HUES6 (cell line): ENCODE measurements at regions not wholly inside any gene's neighbourhood (a gene's known extent, or its start where the extent isn't known, plus 50 kb on each side); places are given as distances from the start of the nearest gene placed in this dataset.

Source experiments
- H3K27ac ChIP-seq: 2 replicates; pipeline ENCODE4 v1.7.0; 2013; ENCODE audit warnings: low read depth, mild to moderate bottlenecking, low read length, inconsistent platforms
- H3K27me3 ChIP-seq: 2 replicates; pipeline ENCODE4 v1.6.1; 2013; ENCODE audit warnings: low read length; ENCODE audit not compliant: control insufficient read depth, insufficient read depth
- H3K36me3 ChIP-seq: 2 replicates; pipeline ENCODE4 v1.6.1; 2013; ENCODE audit warnings: low read length; ENCODE audit not compliant: control insufficient read depth, insufficient read depth
- H3K4me1 ChIP-seq: 2 replicates; pipeline ENCODE4 v1.6.1; 2013; ENCODE audit warnings: low read length; ENCODE audit not compliant: control insufficient read depth, insufficient read depth
- H3K4me3 ChIP-seq: 2 replicates; pipeline ENCODE4 v1.5.1; 2013; ENCODE audit warnings: low read depth, low read length
- H3K9ac ChIP-seq: one replicate; pipeline ENCODE4 v1.6.1; 2013; ENCODE audit warnings: mild to moderate bottlenecking, low read length
- H3K9me3 ChIP-seq: 2 replicates; pipeline ENCODE4 v1.6.1; 2013; ENCODE audit warnings: low read depth, low read length; ENCODE audit not compliant: control insufficient read depth, insufficient read depth

DNA sequence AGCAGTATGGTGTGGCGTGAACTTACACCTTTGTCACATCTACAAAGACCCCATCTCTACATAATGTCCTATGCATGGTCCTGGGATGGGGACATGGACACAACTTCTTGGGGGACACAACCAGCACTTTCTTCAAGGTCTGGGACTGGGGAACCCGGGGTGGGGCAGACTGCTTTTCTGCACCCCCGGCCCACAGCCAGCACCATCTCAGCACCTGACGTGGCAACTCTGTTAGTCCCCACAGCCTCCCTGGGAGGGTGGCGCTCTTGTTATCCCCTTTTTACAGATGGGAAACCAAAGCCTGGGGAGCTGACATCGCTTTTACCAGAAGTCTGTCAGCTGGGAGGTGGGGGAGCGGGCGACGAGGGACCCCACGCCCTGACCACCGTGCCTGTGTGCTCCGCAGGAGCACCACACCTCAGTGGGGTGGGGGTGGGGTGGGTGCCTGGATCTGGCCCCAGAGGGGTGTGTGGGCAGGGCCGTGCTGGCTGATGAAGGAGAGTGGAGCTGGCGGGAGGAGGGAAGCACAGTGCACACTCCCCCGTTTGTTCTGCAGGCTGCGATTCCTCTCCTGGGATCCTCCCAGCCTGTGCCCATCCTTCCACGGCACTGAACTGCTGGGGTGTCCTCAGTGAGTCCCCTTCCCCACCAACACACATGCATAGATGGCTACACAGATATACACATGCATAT is 115.4 kb upstream of the GSE1 start:
- H3K27me3 ChIP-seq, result no peaks in the 10 kb centered on the region
- no peaks in the 10 kb centered on the region for H3K36me3 ChIP-seq
- peaks cover 2% of the 10 kb centered on the region; the same call in 1 of the 2 replicates for H3K4me1 ChIP-seq
- no peak overlapping the region for H3K9ac ChIP-seq
- no peaks in the 10 kb centered on the region for H3K9me3 ChIP-seq
- H3K4me3 ChIP-seq, result no peak overlapping the region
- no peak overlapping the region for H3K27ac ChIP-seq

DNA sequence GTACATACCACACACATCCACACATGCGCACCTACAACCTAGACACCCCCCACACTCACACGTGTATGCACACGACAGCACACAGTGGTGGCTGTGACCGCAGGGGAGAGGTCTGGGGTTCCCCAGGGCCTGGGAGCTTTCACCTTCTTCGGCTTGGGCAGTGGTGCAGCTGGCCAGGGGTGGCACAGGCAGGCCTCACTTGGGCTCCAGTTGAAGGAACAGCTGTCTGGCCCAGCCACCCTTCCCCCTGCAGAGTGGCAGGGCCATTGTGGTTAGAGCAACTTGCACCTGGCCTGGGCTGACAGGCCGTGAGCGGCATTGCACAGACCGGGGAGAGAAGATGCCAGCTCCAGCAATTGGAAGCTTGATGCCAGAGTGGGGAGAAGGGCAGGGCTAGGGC is 114.5 kb upstream of the GSE1 start:
- Histone ChIP-seq H3K27me3 (no peaks in the 10 kb centered on the region), H3K9me3 (no peaks in the 10 kb centered on the region), H3K27ac (no peak overlapping the region), H3K36me3 (no peaks in the 10 kb centered on the region), H3K9ac (no peak overlapping the region), H3K4me1 (no peaks in the 10 kb centered on the region), H3K4me3 (no peak overlapping the region)

DNA sequence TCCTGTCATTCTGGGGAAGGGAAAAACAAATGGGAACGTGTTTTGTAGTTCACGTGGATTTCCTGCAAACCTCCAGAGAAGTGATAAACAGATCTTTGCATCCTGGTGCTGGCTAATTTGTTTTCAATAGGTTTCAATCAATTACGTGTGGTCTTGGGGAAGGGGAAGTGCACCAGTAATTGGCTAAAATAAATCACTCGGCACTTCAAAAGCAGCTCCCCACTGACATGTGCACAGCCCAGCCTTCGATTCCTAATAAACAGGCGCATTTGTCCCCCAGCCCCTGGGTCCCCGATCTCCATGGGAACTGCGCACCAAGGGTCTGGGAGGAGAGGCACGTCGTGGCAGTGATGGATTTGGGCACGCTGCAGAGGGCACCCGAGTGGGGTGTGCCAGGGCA is 112.9 kb upstream of the GSE1 start:
- Histone ChIP-seq H3K4me1 (no peaks in the 10 kb centered on the region), H3K27me3 (no peaks in the 10 kb centered on the region), H3K4me3 (no peak overlapping the region), H3K9ac (no peak overlapping the region), H3K27ac (no peak overlapping the region), H3K9me3 (no peaks in the 10 kb centered on the region), H3K36me3 (no peaks in the 10 kb centered on the region)

DNA sequence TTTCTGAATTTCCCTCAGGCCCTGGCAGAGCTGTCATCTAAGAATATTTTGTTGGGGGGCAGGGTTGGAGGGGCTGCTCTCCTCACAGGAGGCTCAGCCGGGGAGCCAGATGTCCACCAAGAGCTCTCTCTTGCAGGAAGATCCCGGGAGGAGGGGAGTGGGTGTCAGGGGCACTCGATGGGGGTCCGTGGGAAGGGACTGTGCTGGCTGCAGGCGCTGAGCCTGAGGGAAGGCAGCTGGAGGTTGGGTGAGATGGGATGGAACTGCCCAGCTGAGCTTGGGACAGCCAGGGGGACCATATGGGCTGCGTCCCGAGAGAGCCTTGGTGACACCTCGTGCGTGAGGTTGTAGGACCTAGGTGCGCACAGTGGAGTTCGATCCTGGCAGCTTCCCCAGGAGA is 111.2 kb upstream of the GSE1 start:
- no peaks in the 10 kb centered on the region for H3K27me3 ChIP-seq
- H3K4me1 ChIP-seq, result peaks cover 3% of the 10 kb centered on the region; the same call in 1 of the 2 replicates
- no peak overlapping the region for H3K27ac ChIP-seq
- no peak overlapping the region for H3K9ac ChIP-seq
- H3K9me3 ChIP-seq, result no peaks in the 10 kb centered on the region
- no peaks in the 10 kb centered on the region for H3K36me3 ChIP-seq
- no peak overlapping the region for H3K4me3 ChIP-seq

DNA sequence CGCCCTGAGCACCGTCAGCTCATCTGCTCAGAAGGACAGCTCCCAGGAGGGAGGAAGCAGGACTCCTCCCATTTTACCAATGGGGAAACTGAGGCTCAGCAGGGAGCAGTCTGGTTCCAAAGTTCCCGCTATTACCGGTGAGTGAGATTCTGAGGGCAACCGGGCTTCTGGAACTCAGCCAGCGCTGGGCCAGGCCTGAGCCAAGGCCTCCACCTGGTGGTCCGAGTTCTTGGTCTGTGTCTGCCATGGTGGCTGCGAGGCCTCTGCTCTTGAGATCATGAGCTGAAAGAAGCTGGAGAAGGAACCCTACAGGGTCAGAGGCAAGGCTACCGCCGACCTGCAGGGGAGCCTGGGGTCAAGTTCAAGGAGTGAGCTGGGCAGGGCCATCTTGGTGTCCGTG is 110.8 kb upstream of the GSE1 start:
- Histone ChIP-seq H3K36me3 (no peaks in the 10 kb centered on the region), H3K9ac (no peak overlapping the region), H3K4me3 (no peak overlapping the region), H3K27ac (no peak overlapping the region), H3K4me1 (peaks cover 3% of the 10 kb centered on the region; the same call in 1 of the 2 replicates), H3K27me3 (no peaks in the 10 kb centered on the region), H3K9me3 (no peaks in the 10 kb centered on the region)

DNA sequence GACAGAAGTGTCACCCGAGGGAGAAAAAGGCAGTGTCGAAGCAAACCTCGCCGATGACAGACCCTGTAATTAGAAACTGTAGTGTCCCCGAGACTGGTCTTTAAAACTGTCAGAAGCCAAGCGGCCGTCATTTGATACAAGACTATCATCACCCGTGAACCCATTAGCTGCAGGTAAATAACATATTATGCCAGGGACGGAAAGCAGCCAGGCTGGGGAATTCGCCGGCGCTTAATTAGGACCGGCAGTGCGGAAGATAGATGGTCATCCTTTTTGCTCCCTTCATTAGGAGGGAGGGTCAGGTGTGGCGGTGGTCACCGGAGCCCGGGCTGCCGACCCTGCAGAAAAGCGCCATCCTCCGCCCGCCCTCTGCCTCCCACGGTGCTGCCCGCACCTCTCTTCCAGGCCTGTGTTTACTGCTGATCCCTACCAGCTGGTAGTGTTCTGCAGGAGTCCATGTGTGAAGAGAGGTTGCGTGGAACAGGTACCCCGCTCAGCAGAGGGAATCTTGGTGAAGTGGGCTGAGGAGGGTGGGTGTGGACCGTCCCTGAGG is 109.4 kb upstream of the GSE1 start:
- Histone ChIP-seq H3K36me3 (no peaks in the 10 kb centered on the region), H3K9me3 (no peaks in the 10 kb centered on the region), H3K27ac (no peak overlapping the region), H3K4me1 (peaks cover 3% of the 10 kb centered on the region; the same call in 1 of the 2 replicates), H3K4me3 (no peak overlapping the region), H3K9ac (no peak overlapping the region), H3K27me3 (no peaks in the 10 kb centered on the region; the same call in 1 of the 2 replicates)

DNA sequence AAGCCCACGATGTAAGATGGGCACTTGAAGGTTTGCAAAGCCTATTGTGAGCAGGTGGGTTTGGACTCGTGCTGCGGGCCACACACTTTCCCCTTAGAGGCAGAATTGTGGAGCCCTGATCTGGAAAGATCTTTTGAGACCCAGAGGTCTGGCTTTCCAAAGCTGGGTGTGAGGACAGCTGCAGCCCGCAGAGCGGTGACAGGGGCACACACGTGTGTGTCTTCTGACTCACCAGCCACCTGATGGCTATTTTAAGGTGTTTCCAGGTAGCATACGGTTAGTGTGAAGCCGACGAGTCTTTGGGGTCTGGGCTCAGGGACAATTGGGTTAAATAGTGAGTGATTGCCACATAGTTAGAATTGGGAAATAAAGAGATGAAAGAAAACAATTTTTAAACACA is 108.9 kb upstream of the GSE1 start:
- Histone ChIP-seq H3K9me3 (no peaks in the 10 kb centered on the region), H3K4me3 (no peak overlapping the region), H3K36me3 (no peaks in the 10 kb centered on the region), H3K9ac (no peak overlapping the region), H3K27me3 (no peaks in the 10 kb centered on the region; the same call in 1 of the 2 replicates), H3K27ac (no peak overlapping the region), H3K4me1 (peaks cover 3% of the 10 kb centered on the region; the same call in 1 of the 2 replicates)

DNA sequence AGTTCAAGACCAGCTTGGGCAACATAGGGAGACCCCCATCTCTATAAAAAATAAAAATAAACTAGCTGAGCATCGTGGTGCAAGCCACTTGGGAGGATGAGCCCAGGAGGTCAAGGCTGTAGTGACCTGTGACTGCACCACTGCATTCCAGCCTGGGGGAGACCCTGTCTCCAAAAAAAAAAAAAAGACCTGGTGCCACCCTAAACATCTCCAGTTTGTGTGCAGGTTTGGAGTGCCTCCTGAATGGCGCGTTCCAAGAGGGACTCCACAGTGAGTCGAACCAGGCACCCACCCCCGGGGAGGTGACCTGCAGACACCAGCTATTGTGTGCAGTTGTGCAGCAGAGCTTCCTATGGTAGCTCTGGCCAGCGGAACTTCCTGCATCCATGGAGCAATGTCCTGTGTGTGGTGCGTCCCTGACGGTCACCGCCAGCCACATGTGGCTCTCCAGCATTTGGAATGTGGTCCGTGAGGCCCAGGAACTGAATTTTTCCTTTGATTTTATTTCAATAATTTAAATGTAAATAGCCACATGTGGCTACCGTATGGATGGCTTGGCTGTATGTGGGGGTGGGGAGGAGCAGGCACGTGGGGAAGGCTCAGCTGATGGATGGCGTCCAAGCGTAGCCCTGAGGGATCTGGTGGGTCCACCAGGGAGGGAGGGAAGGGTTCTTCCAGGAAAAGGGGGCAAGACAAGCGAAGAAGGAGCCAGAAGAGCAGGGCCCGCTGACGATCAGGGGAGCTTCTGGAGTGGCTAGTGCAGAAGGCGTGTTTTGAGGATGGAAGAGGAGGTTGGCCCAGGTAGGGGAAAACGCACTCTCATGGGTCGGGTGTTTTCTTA is 107.1 kb upstream of the GSE1 start:
- H3K4me3 ChIP-seq, result no peak overlapping the region
- H3K4me1 ChIP-seq, result peaks cover 3% of the 10 kb centered on the region; the same call in 1 of the 2 replicates
- no peak overlapping the region for H3K27ac ChIP-seq
- H3K9me3 ChIP-seq, result no peaks in the 10 kb centered on the region
- no peaks in the 10 kb centered on the region; the same call in 1 of the 2 replicates for H3K27me3 ChIP-seq
- no peak overlapping the region for H3K9ac ChIP-seq
- no peaks in the 10 kb centered on the region for H3K36me3 ChIP-seq

DNA sequence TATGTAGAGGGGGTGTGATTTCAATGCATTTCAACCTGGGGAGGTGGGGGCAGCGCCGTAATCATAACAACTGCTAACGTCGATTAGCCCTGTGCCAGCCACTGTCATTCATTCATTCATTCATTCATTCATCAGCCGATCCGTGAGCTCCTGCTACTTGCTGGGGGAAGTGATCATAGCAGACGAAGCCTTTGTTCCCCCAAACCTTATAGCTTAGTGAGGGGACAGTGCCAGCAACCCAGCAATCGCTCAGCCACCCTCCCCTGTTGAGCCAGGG is 106.5 kb upstream of the GSE1 start:
- H3K9ac ChIP-seq, result no peak overlapping the region
- no peak overlapping the region for H3K27ac ChIP-seq
- H3K36me3 ChIP-seq, result no peaks in the 10 kb centered on the region
- no peaks in the 10 kb centered on the region for H3K9me3 ChIP-seq
- no peak overlapping the region for H3K4me3 ChIP-seq
- H3K27me3 ChIP-seq, result no peaks in the 10 kb centered on the region; the same call in 1 of the 2 replicates
- H3K4me1 ChIP-seq, result peaks cover 3% of the 10 kb centered on the region; the same call in 1 of the 2 replicates

DNA sequence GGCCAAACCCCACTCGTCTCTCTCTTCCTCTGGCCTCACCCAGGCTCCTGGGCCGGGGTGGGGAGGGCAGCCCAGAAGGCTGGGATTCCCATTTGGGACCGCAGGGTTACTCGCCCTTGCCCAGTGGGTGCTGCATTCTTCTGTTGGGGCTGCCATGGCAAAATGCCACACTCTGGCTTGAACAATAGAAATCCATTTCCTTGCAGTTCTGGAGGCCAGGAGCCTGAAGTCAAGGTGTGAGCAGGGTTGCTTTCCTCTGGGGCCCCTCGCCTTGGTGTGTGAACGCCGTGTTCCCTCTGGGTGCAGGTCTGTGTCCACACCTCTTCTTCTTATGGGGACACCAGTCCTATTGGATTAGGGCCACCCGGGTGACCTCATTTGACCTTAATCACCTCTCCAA is 105.8 kb upstream of the GSE1 start:
- H3K27ac ChIP-seq, result no peak overlapping the region

DNA sequence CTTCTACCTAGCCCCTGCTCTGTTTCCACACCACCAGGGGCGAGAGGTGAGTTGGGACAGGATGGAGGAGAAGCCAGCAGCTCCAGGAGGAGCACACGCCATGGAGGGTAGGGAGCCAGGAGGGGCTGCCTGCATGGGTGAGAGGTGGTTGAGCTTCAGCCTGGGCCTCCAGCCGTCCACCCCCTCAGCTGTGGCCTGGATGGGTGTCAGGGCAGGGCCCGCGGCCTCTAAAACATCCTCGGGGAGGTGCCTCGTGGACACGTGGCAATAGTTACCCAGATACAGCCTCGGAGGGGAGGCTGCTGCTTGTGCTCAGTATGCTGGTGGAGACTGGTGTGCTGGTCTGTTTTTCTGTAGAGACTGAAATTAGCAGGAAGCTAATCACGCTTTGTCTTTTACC is 104.7 kb upstream of the GSE1 start:
- H3K27ac ChIP-seq, result no peak overlapping the region
- H3K4me3 ChIP-seq, result no peak overlapping the region
- no peaks in the 10 kb centered on the region for H3K9me3 ChIP-seq
- no peaks in the 10 kb centered on the region for H3K36me3 ChIP-seq
- H3K9ac ChIP-seq, result no peak overlapping the region
- H3K4me1 ChIP-seq, result peaks cover 6% of the 10 kb centered on the region
- H3K27me3 ChIP-seq, result no peaks in the 10 kb centered on the region; the same call in 1 of the 2 replicates

More for the DNA sequence above, 105.8 kb upstream of the GSE1 start:
- H3K9ac ChIP-seq, result no peak overlapping the region
- no peaks in the 10 kb centered on the region for H3K36me3 ChIP-seq
- H3K4me1 ChIP-seq, result peaks cover 3% of the 10 kb centered on the region; the same call in 1 of the 2 replicates
- H3K4me3 ChIP-seq, result no peak overlapping the region
- no peaks in the 10 kb centered on the region for H3K9me3 ChIP-seq
- no peaks in the 10 kb centered on the region; the same call in 1 of the 2 replicates for H3K27me3 ChIP-seq
